ENCODE measurements at regions not wholly inside any gene's neighbourhood (a gene's known extent, or its start where the extent isn't known, plus 50 kb on each side); places are given as distances from the start of the nearest gene placed in this dataset.
"Not testable (repeated sequence)": the region's sequence is repeated elsewhere in the genome, so short reads cannot be mapped to it uniquely, and the experiment has no call there.

DNA sequence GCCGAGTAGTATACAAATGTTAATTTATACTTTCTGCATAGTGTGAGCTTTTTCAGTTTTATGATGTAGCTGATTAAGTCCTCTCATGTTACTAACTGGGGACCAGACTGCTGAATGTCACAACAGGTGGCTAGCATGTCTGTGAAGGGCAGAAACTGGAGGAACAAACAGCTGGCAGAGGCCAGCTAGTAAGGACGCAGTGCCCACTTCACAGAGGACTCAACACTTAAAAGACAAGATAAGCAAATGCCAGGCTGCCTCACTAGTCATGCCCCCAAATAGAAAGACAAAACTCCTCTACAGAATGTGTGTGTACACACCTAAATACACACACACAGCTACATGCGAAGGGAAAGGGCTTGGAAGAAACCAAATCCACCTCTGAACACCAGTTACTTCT, 73.8 kb upstream of the ZNF678 start:
- ChIA-PET POLR2A (no interaction called here), CTCF (no interaction called here)
- Histone ChIP-seq H3K9me3 (ENCODE audit: control insufficient read depth, insufficient read depth, low read length) (no peaks in the 10 kb centered on the region), H3K27me3 (ENCODE audit: control insufficient read depth, insufficient read depth, low read length) (no peaks in the 10 kb centered on the region), H3K27ac (ENCODE audit: low read depth, low read length) (no peak overlapping the region), H3K4me3 (ENCODE audit: low read depth, low read length) (no peak overlapping the region)
- TF ChIP-seq, protein P1, sequence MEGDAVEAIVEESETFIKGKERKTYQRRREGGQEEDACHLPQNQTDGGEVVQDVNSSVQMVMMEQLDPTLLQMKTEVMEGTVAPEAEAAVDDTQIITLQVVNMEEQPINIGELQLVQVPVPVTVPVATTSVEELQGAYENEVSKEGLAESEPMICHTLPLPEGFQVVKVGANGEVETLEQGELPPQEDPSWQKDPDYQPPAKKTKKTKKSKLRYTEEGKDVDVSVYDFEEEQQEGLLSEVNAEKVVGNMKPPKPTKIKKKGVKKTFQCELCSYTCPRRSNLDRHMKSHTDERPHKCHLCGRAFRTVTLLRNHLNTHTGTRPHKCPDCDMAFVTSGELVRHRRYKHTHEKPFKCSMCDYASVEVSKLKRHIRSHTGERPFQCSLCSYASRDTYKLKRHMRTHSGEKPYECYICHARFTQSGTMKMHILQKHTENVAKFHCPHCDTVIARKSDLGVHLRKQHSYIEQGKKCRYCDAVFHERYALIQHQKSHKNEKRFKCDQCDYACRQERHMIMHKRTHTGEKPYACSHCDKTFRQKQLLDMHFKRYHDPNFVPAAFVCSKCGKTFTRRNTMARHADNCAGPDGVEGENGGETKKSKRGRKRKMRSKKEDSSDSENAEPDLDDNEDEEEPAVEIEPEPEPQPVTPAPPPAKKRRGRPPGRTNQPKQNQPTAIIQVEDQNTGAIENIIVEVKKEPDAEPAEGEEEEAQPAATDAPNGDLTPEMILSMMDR (IDR thresholded peaks at IDR 0.05; ENCODE audit: low read depth, low read length): no peak
- DNase-seq (ENCODE audit: low read depth, low spot score): no peak

DNA sequence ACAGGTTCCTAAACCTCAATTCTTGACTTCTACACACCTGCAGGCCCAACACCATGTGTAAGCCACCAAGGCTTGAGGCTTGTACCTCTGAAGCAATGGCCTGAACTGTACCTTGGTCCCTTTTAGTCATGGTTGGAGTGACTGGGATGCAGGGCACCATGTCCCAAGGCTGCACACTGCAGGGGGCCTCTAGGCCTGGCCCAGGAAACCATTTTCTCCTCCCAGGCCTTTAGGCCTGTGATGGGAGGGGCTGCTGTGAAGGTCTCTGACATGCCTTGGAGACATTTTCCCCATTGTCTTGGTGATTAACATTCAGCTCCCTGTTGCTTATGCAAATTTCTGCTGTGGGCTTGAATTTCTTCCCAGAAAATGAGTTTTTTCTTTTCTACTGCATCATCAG, 75.8 kb upstream of the ZNF678 start:
- no peak for DNase-seq (ENCODE audit: low read depth, low spot score)
- Histone ChIP-seq H3K27me3 (ENCODE audit: control insufficient read depth, insufficient read depth, low read length) (no peaks in the 10 kb centered on the region), H3K9me3 (ENCODE audit: control insufficient read depth, insufficient read depth, low read length) (no peaks in the 10 kb centered on the region), H3K4me3 (ENCODE audit: low read depth, low read length) (no peak overlapping the region), H3K27ac (ENCODE audit: low read depth, low read length) (no peak overlapping the region)
- POLR2A ChIA-PET: no interaction called here
- TF ChIP-seq, protein P1 (IDR thresholded peaks at IDR 0.05; ENCODE audit: low read depth, low read length): no peak
- CTCF ChIA-PET: no interaction called here

DNA sequence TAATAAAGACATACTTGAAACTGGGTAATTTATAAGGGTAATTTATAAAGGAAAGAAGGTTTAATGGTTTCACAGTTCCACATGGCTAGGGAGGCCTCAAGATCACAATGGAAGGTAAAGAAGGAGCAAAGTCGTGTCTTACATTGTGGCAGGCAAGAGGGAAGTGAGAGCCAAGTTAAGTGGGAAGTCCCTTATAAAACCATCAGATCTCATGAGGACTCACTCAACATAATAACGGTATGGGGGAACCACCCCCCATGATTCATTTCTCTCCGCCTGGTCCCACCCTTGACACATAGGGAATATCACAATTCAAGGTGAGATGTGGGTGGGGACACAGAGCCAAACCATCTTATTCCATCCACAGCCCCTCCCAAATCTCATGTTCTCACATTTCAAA, 76.8 kb upstream of the ZNF678 start:
- H3K9me3 ChIP-seq (ENCODE audit: control insufficient read depth, insufficient read depth, low read length): no peaks in the 10 kb centered on the region
- H3K27me3 ChIP-seq (ENCODE audit: control insufficient read depth, insufficient read depth, low read length): no peaks in the 10 kb centered on the region
- no peak for DNase-seq (ENCODE audit: low read depth, low spot score)
- H3K27ac ChIP-seq (ENCODE audit: low read depth, low read length): no peak overlapping the region
- CTCF ChIA-PET: no interaction called here
- TF ChIP-seq, protein P1 (IDR thresholded peaks at IDR 0.05; ENCODE audit: low read depth, low read length): no peak
- no peak overlapping the region for H3K4me3 ChIP-seq (ENCODE audit: low read depth, low read length)
- POLR2A ChIA-PET: no interaction called here

DNA sequence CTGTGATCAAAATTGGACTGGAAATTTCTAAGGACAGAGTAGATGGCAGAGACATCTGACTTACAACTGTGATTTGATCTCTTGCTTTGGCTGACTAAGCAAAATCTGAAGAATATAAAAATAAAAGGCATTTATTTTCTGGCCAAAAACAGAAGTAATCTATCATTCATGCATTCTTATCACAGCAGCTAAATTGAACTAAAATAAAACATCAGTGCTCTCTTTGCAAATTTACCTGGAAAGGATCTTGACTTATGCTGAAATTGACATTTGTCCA, 81.4 kb upstream of the ZNF678 start:
- no peak overlapping the region for H3K4me3 ChIP-seq (ENCODE audit: low read depth, low read length)
- no peak for DNase-seq (ENCODE audit: low read depth, low spot score)
- no peaks in the 10 kb centered on the region for H3K9me3 ChIP-seq (ENCODE audit: control insufficient read depth, insufficient read depth, low read length)
- H3K27ac ChIP-seq (ENCODE audit: low read depth, low read length): no peak overlapping the region
- TF ChIP-seq, protein P1 (IDR thresholded peaks at IDR 0.05; ENCODE audit: low read depth, low read length): no peak
- CTCF ChIA-PET: interaction anchor here (2.5 kb wide), 1 partner anchor 472 kb away, joined by 10 read pairs; no protein-coding TSS in a partner anchor
- H3K27me3 ChIP-seq (ENCODE audit: control insufficient read depth, insufficient read depth, low read length): no peaks in the 10 kb centered on the region
- POLR2A ChIA-PET: no interaction called here

DNA sequence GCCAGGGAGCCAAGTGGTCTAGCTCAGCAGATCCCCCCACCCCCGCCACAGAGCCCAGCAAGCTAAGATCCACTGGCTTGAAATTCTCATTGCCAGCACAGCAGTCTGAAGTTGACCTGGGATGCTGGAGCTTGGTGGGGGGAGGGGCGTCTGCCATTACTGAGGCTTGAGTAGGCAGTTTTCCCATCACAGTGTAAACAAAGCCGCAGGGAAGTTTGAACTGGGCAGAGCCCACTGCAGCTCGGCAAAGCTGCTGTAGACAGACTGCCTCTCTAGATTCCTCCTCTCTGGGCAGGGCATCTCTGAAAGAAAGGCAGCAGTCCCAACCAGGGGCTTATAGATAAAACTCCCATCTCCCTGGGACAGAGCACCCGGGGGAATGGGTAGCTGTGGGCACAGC, 89.3 kb upstream of the ZNF678 start:
- H3K27ac ChIP-seq (ENCODE audit: low read depth, low read length); CTCF ChIA-PET; POLR2A ChIA-PET; H3K27me3 ChIP-seq (ENCODE audit: control insufficient read depth, insufficient read depth, low read length); H3K9me3 ChIP-seq (ENCODE audit: control insufficient read depth, insufficient read depth, low read length); H3K4me3 ChIP-seq (ENCODE audit: low read depth, low read length); DNase-seq (ENCODE audit: low read depth, low spot score): not testable (repeated sequence)

DNA sequence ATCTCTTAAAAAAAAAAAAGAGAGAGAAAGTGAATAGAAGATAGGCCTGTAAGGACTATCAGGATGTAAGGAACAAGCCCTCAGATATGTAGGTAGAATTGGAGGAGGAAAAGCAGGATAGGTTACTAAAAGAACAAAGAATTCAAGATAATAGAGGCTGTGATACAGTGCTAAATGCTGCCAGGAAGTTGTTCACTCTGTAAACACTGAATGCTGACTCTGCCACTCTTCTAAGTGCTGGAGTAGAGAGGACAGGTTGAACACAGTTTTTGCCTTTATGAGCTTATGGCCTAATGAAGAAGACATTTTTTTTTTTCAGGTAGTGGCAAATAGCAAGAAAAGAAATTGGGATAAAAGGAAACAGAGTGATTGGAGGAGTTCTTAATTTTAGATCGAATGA, 90.6 kb upstream of the ZNF678 start:
- CTCF ChIA-PET: no interaction called here

More for the DNA sequence above, 90.6 kb upstream of the ZNF678 start:
- Histone ChIP-seq H3K4me3 (ENCODE audit: low read depth, low read length) (no peak overlapping the region), H3K27ac (ENCODE audit: low read depth, low read length) (no peak overlapping the region), H3K27me3 (ENCODE audit: control insufficient read depth, insufficient read depth, low read length) (no peaks in the 10 kb centered on the region), H3K9me3 (ENCODE audit: control insufficient read depth, insufficient read depth, low read length) (no peaks in the 10 kb centered on the region)
- POLR2A ChIA-PET: no interaction called here
- TF ChIP-seq, protein P1 (IDR thresholded peaks at IDR 0.05; ENCODE audit: low read depth, low read length): no peak
- DNase-seq (ENCODE audit: low read depth, low spot score): no peak

Measured in AG04450 (cell line).